HL-60/S4 treated with phorbol 12-myristate 13-acetate at 8.2 ng/mL for 4 days and 3 days (cell line): ENCODE measurements at regions not wholly inside any gene's neighbourhood (a gene's known extent, or its start where the extent isn't known, plus 50 kb on each side); places are given as distances from the start of the nearest gene placed in this dataset.

Experiments
- in situ Hi-C: fragments of 300-500 bp; cut with MboI; formaldehyde crosslinking; loops from 2 replicates; pipeline ENCODE4 v1.15.0; 2022; ENCODE audit warnings: low sequenced_read_pairs

DNA sequence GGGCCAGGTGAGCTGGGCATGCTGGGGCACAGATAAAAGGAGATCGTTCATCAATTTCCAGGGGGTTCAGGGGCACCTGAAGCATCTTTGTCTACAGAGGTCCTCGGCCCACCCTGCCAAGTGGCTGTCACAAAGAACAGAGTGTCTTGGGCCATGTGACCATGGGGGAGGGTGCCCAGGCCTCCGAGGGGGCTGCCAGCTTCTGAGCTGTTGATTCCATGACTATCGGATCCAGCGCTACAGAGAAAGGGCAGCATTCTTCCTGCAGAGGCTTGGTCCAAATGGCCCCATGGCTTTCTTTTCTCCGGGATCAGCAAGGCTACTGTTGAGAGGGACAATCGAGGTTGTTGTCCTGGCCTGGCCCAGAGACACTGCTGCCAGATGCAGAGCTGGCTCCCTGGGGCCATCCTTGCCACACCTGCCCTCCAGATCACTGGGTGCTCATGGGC, 289.2 kb downstream of the ZSWIM6 start:
- in situ Hi-C loops: no loop called here

DNA sequence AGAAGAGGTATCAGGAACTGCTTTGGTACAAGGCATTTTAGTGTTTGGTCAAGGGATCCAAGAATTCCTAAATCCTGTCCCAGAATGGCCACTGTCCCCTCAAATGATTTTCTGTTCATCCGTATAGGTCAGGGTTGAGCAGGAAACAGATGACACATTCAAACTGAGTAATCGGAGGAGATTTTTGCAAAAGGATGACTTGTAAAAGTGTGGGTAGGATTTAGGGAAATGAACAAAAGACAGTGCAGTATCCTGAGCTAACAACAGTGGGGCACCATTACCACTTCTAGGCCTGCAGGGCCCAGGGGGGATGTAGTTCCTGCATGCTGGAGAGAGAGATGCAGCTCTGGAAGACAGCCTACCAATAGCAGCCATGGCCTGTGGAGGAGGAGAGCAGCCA, 290.1 kb downstream of the ZSWIM6 start:
- in situ Hi-C loops: no loop called here

DNA sequence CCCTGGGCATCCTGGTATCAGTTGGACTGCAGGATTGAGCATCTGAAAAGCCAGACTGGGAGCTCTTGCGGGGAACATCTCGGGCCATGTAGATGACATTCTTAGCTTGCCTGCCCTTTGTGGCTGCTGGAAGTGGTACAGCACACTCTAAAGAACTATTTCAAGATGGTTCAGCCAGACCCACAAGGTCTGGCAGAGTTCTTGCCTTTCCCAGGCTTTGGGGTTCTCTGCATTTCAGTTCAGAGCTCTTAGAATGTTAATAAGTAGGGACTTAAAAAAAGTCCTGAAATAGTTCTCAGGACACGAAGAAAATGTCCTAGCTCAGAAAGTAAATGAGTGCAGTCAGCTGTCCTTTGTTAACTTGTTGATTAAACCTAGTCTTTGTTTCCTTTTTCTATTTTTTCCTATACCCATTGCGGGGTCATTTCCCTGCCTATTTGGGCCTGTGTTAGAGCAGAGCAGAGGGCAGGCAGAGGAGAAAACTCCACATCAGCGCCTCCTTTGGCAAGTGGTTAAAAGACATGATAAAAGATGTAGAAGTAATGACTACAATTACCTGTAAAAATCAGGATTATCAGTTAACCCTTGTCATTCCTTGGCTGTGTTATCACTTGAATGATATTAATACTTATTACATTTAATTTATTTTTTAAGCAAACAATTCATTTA, 291.5 kb downstream of the ZSWIM6 start:
- in situ Hi-C loops: no loop called here

DNA sequence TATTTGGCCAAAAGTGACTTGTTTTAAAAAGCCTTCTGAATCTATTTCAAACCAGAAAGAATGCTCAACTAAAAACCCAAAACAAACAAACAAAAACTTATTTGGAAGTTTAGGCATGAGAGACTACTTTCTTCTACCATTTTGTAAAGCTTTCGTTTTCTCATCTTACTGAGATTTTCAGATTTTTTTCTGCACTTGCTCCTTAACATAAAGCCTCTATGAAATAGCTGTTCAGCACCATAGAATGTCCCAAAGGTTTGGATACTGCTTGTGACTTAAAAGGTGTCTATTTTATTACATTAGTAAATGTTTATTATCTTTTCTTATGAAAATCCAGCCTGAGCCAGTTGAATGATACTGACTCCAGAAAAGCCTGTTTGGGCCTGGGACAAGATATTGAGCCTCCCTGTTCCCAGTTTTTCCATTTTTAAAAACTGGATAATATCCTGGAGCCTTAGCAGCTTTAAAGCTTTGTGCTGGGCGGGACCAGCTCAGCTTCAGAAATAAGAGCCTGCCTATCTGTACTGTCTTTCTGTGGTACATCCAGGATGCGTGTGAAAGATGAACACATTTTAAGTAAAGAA, 292.6 kb downstream of the ZSWIM6 start:
- in situ Hi-C loops: no loop called here

GRCh38 chr5:61625137-61625561, 293.1 kb downstream of the ZSWIM6 start:
- in situ Hi-C loops: no loop called here

DNA sequence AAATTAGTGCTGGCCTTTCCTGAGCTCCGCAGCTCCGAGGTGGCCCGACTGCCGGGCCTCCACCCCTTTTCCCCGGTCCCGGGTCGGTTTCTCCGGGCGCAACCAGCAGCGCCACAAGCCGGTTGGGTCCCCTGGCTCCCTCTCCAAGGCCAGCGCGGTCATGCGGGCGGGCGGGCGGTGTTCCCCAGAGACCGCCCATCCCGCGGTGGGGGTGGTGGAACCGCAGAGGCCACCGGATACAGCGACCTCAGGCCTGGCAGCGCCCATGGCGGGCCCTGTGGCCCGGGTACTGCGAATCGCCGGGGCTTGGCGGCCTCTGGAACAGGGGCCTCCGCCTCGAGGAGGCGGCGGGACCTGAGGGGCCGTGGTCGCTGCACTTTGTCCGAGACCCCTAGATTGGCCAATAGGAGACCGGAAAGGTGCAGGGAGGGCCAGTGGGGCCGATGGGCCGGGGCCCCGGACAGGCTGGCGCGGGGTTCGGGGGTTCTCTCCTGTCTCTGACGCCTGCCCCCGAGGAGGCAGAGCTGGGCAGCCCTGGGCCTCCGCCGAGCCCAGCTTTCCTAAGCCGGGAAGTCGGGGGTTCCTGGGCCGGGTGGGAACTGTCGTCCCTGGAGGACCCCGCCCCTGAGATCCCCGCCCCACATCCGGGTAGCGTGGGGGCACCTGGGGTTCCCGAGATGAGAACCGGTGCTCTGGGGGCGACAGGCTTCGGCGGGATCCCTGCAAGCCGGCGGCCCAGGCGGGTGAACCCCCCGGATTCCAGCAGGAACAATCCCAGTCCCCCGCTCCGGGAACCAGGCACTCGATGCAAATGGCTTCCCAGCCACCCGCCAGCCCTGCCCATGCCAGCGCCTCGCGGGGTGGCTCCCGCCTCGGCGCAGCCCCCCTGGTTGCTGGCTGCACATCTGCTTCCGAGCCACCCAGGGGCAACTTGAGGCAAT, 293.9 kb downstream of the ZSWIM6 start:
- in situ Hi-C loops: no loop called here

DNA sequence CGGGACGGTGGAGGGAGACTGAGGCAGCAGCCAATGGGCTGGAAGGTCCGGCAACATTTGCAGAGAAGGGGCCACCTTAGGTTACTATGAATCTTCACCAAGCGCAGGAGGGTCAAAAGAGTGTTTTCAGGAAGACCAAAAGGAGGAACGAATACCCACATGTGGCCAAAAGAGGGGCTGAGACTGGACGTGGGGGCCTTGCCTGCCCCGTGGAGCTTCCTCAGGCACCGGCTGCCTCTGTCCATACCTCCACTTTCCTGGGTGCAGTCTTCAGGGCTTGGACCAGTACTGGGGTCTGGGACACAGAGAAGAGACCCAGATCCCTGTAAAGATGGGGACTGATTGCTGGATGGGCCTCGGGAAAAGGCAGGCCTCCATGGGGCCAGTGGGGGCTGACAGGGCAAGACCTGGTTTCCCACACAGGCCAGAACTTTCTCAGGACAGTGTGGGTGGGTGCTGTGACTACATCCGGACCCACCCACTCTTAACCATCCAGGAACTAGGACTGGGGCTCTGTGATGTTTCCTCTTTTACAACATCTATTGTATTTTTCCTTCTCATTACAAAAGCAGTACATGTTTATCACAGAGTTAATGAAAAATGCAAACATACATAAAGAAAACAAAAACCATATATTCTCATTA, 294.7 kb downstream of the ZSWIM6 start:
- in situ Hi-C loops: no loop called here

DNA sequence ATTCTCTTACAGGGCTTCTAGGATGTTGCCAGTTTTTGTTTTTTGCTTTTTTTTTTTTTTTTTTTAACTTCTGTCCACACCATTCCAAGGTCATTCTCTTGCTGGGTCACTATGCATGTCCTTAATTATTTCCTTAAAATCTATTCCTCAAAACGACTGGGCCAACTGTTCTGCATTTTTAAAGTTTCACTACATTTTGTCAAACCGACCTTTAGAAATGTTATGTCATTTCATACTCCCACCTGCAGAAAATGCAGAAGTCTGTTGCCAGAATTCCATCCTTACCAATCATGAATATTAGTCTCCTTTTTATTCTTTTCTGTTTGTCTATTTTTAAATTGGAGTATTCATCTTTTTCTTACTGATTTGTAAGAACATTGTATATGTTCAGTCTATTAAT, 295.5 kb downstream of the ZSWIM6 start:
- in situ Hi-C loops: no loop called here

GRCh38 chr5:61630908-61631307, 298.9 kb downstream of the ZSWIM6 start:
- in situ Hi-C loops: no loop called here

GRCh38 chr5:61631438-61631941, 299.4 kb downstream of the ZSWIM6 start:
- in situ Hi-C loops: no loop called here

GRCh38 chr5:61632064-61632463, 300.0 kb downstream of the ZSWIM6 start:
- in situ Hi-C loops: no loop called here

GRCh38 chr5:61635271-61635670, 303.2 kb downstream of the ZSWIM6 start:
- in situ Hi-C loops: no loop called here

DNA sequence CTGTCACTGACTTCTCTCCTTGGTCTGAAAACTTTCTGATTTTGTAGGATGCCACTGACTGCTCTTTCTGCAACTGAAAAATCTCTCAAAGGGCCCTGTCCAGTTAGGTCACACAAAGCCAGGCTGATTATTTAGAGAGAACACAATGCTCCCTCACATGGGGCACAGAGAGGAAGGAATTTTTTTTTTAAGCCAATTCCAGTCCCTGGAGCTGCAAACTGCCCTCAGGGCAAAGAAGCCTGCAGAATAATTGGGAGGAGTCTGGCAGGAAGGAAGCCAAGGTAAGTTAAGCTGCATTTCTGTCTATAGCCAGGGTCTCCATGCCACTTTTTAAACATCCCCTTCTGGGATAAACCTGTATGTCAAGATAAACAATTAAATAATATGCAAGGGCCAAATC, 305.5 kb downstream of the ZSWIM6 start:
- in situ Hi-C loops: no loop called here

DNA sequence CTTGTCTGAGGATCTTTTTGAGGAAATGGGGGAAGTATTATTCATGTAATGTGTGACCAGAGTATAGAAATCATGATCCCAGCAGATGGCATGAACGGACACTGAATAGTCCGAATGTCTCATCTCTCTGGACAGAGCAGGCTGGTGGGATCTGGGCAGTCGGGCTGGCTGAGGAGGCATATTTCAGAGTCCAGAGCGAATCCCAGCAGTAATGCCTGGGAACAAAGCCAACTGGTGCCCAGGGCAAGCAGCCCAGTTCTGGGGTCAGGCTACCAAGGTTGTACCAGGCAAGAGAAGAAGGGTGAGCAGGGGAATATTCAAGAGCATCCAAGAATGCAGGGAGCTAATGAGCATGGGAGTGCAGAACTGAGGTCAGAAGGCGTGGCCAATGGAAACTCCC, 306.4 kb downstream of the ZSWIM6 start:
- in situ Hi-C loops: no loop called here

DNA sequence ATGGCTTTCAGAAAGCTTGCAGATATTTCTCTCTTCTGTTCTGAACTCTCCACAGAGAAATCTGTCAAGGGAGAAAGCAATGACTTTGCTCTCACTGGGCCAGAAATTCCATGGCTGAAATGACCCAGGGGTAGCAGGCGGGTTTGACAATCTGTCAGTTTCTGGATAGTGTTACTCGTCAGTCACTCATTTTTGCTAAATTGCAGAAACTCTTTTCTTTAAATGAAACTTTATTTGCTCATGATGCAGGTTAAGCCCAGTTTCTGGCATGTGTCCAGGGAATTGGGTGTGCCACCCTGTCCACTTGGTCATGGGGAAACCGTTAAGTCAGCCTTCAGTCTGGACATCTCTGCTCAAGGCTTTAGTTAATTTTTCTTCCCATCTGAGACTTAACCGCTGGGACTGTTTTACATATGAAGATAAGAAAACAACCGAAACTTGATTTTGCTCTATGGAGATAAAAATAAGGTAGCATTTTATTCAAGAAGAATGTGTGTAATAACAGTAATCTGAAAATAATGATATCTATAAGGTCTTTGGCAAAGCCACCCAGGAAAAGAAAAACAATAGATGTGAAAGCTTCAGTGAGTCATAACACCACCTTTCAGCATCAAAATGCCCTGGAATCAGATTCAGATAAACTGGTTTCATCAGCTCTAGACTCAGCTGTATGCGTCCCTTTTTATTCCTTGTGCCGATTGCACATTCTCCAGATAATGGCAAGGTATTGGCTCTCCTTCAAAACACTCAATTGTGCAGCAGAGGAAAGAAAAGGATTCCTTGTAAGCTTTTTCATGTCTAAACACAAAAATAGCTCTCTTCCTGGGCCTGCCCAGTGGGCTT, 308.3 kb downstream of the ZSWIM6 start:
- in situ Hi-C loops: no loop called here

DNA sequence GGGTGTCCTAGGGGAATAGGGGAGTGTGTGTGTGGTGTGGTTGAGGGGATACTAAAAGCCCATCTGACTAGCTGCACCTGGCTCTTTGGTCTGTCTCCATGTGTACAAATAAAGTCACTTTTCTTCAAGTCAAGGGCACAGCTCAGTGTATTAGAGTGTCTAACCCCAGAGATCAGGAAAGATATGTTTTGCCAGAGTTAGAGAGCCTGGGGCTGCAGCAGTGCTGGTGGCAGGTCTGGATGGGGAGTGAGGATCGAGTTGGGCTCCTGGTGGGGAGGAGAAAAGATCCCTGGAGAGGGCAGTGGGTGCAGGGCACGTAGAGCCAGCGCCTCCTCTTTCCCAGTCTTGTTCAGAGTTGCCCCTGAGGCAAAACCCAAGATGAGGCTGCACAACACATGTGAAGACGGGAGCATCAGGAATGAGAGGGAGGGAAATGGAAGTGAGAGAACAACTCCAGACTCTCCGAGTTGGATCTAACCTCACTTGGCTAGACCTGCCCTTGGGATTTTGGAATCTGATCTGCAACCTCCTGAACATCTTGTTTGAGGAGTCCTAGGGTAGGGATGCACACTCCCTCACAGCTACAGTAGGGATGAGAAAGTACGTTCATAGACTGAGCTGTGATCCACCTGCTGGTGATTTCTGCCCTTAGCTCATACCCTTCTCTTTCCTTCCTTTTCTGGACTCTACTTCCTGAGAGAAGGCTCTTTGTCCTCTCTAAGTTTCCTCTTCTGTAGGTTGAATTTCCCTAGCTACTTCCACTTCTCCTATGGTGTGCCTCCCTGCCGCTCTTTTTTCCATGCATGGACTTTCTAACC, 309.9 kb downstream of the ZSWIM6 start:
- in situ Hi-C loops: no loop called here

DNA sequence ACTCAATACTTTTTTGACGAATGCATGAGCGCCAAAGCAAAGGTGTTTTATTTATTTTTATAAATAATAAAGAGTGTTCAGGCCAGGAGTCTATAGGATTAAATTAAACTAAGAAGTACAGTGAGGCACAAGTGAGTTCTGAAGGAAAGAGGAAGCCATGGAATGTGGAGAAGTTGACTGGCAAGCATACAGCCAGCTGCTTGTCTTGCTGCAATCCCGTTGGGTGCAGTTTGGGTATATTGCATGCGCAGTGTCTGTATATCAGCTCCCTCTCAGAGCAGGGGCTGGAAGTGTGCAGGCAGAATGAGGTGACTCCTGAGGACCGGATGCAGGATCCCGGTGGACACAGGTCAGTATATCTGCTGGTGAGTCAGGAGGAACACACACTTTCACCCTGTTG, 315.6 kb downstream of the ZSWIM6 start:
- in situ Hi-C loops: no loop called here

DNA sequence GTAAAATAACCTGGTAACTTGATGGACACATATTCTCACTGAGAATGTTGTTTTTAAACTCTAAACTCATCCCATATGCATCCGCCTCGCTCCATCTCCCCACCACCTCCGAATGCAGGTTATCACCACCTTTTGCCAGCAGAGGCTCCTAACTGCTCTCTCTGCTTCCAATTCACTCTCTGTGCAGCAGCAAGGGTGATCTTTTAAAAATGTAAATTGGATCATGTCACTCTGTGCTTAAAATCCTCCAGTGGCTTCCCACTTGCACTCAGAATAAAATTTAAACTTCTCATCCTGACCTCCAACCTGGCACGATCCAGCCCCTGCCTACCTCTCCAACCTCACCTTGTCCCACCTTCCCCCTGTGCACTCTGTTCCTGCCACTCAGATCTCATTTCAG, 317.2 kb downstream of the ZSWIM6 start:
- in situ Hi-C loops: no loop called here

DNA sequence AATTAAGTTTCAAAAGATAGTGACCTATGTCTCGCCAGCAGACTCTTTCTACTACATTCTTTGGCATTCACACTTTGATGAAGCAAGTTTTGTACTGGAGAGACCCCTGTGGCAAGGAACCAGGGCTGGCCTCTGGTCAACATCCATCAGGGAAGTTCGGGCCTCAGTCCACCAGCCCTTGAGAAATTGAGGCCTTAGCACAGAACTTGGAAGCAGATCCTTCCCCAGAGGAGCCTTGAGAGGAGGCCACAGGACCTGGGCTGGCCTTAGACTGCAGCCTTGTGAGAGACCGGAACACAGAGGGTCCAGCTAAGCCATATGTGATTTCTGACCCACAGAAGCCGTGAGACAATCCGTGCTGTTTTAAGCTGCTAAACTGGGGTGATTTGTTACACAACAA, 317.9 kb downstream of the ZSWIM6 start:
- in situ Hi-C loops: no loop called here
